ENCODE measurements at regions not wholly inside any gene's neighbourhood (a gene's known extent, or its start where the extent isn't known, plus 50 kb on each side); places are given as distances from the start of the nearest gene placed in this dataset.

DNA sequence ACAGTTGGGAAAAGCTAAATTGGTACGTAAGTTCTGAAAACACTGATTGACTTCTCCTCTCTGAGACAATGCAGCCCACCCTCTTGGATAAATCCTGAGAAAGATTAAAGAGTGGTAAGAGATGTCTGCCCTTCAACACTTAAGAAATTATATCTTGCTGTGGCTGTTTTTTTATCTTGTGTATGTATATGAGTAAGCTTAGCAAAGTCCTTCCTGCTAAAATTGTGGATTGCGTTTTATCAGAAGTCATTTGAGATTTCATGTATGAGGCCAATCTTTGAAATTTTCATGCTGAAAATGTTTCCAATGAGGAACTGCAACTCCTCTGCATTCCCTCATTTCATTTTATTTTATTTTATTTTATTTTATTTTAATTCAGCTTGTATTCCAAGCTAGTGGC is 106.2 kb upstream of the INHBA start:
- TF ChIP-seq EZH2phosphoT487 (IDR thresholded peaks at IDR 0.05; ENCODE audit: low read depth) = no peak
- TF ChIP-seq, protein P1, sequence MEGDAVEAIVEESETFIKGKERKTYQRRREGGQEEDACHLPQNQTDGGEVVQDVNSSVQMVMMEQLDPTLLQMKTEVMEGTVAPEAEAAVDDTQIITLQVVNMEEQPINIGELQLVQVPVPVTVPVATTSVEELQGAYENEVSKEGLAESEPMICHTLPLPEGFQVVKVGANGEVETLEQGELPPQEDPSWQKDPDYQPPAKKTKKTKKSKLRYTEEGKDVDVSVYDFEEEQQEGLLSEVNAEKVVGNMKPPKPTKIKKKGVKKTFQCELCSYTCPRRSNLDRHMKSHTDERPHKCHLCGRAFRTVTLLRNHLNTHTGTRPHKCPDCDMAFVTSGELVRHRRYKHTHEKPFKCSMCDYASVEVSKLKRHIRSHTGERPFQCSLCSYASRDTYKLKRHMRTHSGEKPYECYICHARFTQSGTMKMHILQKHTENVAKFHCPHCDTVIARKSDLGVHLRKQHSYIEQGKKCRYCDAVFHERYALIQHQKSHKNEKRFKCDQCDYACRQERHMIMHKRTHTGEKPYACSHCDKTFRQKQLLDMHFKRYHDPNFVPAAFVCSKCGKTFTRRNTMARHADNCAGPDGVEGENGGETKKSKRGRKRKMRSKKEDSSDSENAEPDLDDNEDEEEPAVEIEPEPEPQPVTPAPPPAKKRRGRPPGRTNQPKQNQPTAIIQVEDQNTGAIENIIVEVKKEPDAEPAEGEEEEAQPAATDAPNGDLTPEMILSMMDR (IDR thresholded peaks at IDR 0.05; ENCODE audit: low read depth, low read length) = no peak
- Histone ChIP-seq H3K79me2 (ENCODE audit: low read length) (no peaks in the 10 kb centered on the region), H3K9me3 (ENCODE audit: insufficient read depth, low read length) (peaks cover 33% of the 10 kb centered on the region), H4K20me1 (ENCODE audit: insufficient read depth, low read length) (no peaks in the 10 kb centered on the region), H3K27me3 (ENCODE audit: low read depth, low read length) (peaks cover 33% of the 10 kb centered on the region), H3K9ac (ENCODE audit: low read length) (no peak overlapping the region), H3K4me3 (ENCODE audit: low read length) (no peak overlapping the region), H3K27ac (ENCODE audit: low read length) (no peak overlapping the region), H2AFZ (ENCODE audit: low read depth, low read length) (no peak overlapping the region), H3K36me3 (replicated peaks; ENCODE audit: low read depth, low read length) (peaks cover 34% of the 10 kb centered on the region), H3K4me2 (ENCODE audit: low read length) (no peak overlapping the region), H3K4me1 (ENCODE audit: low read length) (peaks cover 39% of the 10 kb centered on the region)

DNA sequence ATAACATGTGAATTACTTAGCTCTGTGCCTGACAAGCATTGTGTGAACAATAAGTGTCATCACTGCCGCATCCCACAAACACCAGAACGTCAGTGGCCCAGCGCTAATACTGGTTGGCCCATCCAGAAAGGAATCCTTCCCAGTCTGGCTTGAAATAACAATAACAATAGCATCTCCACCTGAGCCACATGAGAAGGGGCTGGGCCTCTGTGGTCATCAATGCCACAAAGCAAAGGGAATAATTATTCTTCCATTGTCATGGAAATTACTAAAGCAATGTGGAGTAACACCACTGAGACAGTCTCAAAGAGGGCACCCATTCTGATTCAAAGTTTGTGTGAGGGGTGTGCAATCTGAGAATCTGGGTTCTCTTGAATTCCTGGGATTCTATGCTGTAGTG is 105.7 kb upstream of the INHBA start:
- H3K79me2 ChIP-seq (ENCODE audit: low read length) = no peaks in the 10 kb centered on the region

DNA sequence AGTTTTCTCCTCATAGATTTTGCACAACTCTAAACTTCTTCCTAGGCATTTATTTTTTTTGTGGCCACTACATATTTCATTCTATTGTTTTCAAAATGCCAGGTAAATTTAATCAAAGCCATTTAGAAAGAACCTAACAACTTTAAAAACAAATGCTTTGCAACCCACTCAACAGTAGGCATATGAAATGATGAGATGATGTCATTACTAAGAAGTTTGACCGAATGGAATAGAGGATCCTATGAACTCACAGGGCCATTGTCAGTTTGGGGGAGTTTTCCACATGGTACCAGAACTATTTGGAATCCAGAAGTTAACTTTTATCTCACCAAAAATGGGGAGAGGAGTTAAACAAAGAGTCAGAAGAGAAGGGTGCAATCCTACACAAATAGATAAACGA is 100.7 kb upstream of the INHBA start:
- Histone ChIP-seq H3K4me2 (ENCODE audit: low read length) (no peak overlapping the region), H3K27me3 (ENCODE audit: low read depth, low read length) (peaks cover 13% of the 10 kb centered on the region), H2AFZ (ENCODE audit: low read depth, low read length) (no peak overlapping the region), H3K9me3 (ENCODE audit: insufficient read depth, low read length) (peaks cover 4% of the 10 kb centered on the region; the same call in 1 of the 2 replicates), H3K79me2 (ENCODE audit: low read length) (no peaks in the 10 kb centered on the region), H4K20me1 (ENCODE audit: insufficient read depth, low read length) (no peaks in the 10 kb centered on the region), H3K27ac (ENCODE audit: low read length) (no peak overlapping the region), H3K4me1 (ENCODE audit: low read length) (no peaks in the 10 kb centered on the region), H3K36me3 (replicated peaks; ENCODE audit: low read depth, low read length) (peaks cover 5% of the 10 kb centered on the region), H3K9ac (ENCODE audit: low read length) (no peak overlapping the region), H3K4me3 (ENCODE audit: low read length) (no peak overlapping the region)
- TF ChIP-seq, protein P1 (IDR thresholded peaks at IDR 0.05; ENCODE audit: low read depth, low read length) = no peak
- no peak for TF ChIP-seq EZH2phosphoT487 (IDR thresholded peaks at IDR 0.05; ENCODE audit: low read depth)

More for the DNA sequence above, 105.7 kb upstream of the INHBA start:
- Histone ChIP-seq H2AFZ (ENCODE audit: low read depth, low read length) (no peak overlapping the region), H3K4me2 (ENCODE audit: low read length) (no peak overlapping the region), H3K9me3 (ENCODE audit: insufficient read depth, low read length) (peaks cover 33% of the 10 kb centered on the region), H3K36me3 (replicated peaks; ENCODE audit: low read depth, low read length) (peaks cover 31% of the 10 kb centered on the region), H4K20me1 (ENCODE audit: insufficient read depth, low read length) (no peaks in the 10 kb centered on the region), H3K4me3 (ENCODE audit: low read length) (no peak overlapping the region), H3K27ac (ENCODE audit: low read length) (no peak overlapping the region), H3K4me1 (ENCODE audit: low read length) (peaks cover 34% of the 10 kb centered on the region), H3K27me3 (ENCODE audit: low read depth, low read length) (peaks cover 32% of the 10 kb centered on the region), H3K9ac (ENCODE audit: low read length) (no peak overlapping the region)
- TF ChIP-seq EZH2phosphoT487 (IDR thresholded peaks at IDR 0.05; ENCODE audit: low read depth) = no peak
- TF ChIP-seq, protein P1 (IDR thresholded peaks at IDR 0.05; ENCODE audit: low read depth, low read length) = no peak

DNA sequence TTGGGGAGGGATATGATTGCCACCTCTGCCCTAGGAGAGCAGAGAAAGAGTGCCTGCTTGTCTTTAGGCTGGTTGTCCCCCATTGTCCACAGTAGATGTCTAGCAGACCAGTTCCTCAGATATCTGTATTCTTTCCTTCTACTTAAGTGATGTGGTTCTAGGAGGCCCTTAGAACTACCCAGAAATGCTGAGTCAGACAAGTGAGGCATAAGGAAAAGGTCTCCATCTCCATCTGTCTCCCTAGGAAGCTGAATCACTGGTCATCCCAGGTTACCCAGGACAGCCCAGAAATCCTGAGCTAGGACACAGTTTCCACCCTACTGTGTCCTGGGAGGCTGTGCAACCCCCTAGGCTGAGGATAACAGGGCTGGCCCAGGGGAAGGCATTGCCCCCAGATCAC is 93.4 kb upstream of the INHBA start:
- TF ChIP-seq, protein P1 (IDR thresholded peaks at IDR 0.05; ENCODE audit: low read depth, low read length) = no peak
- TF ChIP-seq EZH2phosphoT487 (IDR thresholded peaks at IDR 0.05; ENCODE audit: low read depth) = no peak
- H3K27ac ChIP-seq (ENCODE audit: low read length) = no peak overlapping the region
- no peak overlapping the region for H3K4me2 ChIP-seq (ENCODE audit: low read length)
- no peak overlapping the region for H3K4me3 ChIP-seq (ENCODE audit: low read length)
- peaks cover 5% of the 10 kb centered on the region; the same call in 1 of the 2 replicates for H3K27me3 ChIP-seq (ENCODE audit: low read depth, low read length)
- no peaks in the 10 kb centered on the region for H4K20me1 ChIP-seq (ENCODE audit: insufficient read depth, low read length)
- H3K4me1 ChIP-seq (ENCODE audit: low read length) = no peaks in the 10 kb centered on the region
- H3K36me3 ChIP-seq (replicated peaks; ENCODE audit: low read depth, low read length) = no peaks in the 10 kb centered on the region
- H3K9me3 ChIP-seq (ENCODE audit: insufficient read depth, low read length) = no peaks in the 10 kb centered on the region
- H2AFZ ChIP-seq (ENCODE audit: low read depth, low read length) = no peak overlapping the region
- H3K9ac ChIP-seq (ENCODE audit: low read length) = no peak overlapping the region
- no peaks in the 10 kb centered on the region for H3K79me2 ChIP-seq (ENCODE audit: low read length)
